GM19043 (cell line): ENCODE measurements at regions not wholly inside any gene's neighbourhood (a gene's known extent, or its start where the extent isn't known, plus 50 kb on each side); places are given as distances from the start of the nearest gene placed in this dataset.
"Not testable (repeated sequence)": the region's sequence is repeated elsewhere in the genome, so short reads cannot be mapped to it uniquely, and the experiment has no call there.

Experiments used
- ATAC-seq: cut with Tn5 transposase; IDR thresholded peaks from one replicate; pipeline ENCODE4 v1.9.1; 2021; ENCODE audit warnings: low read depth; ENCODE audit not compliant: unreplicated experiment

GRCh38 chr3:26452363-26452762 is 170.2 kb upstream of the LRRC3B start:
- no peak for ATAC-seq

- no peak for ATAC-seq
Observed at GRCh38 chr3:26460985-26461384, 161.6 kb upstream of the LRRC3B start.

GRCh38 chr3:26472345-26472744 is 150.2 kb upstream of the LRRC3B start:
- ATAC-seq = no peak

- ATAC-seq = no peak
Observed at GRCh38 chr3:26474706-26475105, 147.9 kb upstream of the LRRC3B start.

- ATAC-seq = no peak
Observed at GRCh38 chr3:26480377-26480776, 142.2 kb upstream of the LRRC3B start.

- ATAC-seq = no peak
Observed at GRCh38 chr3:26484140-26484539, 138.4 kb upstream of the LRRC3B start.

- ATAC-seq = no peak
Observed at GRCh38 chr3:26498271-26498670, 124.3 kb upstream of the LRRC3B start.

GRCh38 chr3:26505399-26505798 is 117.2 kb upstream of the LRRC3B start:
- no peak for ATAC-seq

- ATAC-seq = not testable (repeated sequence)
Observed at GRCh38 chr3:26514445-26515029, 108.0 kb upstream of the LRRC3B start.

GRCh38 chr3:26515351-26515750 is 107.2 kb upstream of the LRRC3B start:
- no peak for ATAC-seq

- no peak for ATAC-seq
Observed at GRCh38 chr3:26521261-26521660, 101.3 kb upstream of the LRRC3B start.

- ATAC-seq = no peak
Observed at GRCh38 chr3:26522919-26523318, 99.7 kb upstream of the LRRC3B start.

- ATAC-seq = no peak
Observed at GRCh38 chr3:26525013-26525412, 97.6 kb upstream of the LRRC3B start.

GRCh38 chr3:26535151-26535550 is 87.4 kb upstream of the LRRC3B start:
- ATAC-seq = no peak

GRCh38 chr3:26536955-26537354 is 85.6 kb upstream of the LRRC3B start:
- no peak for ATAC-seq

GRCh38 chr3:26550413-26550812 is 72.2 kb upstream of the LRRC3B start:
- no peak for ATAC-seq

GRCh38 chr3:26556637-26557036 is 65.9 kb upstream of the LRRC3B start:
- no peak for ATAC-seq

- ATAC-seq = no peak
Observed at GRCh38 chr3:26558257-26558656, 64.3 kb upstream of the LRRC3B start.

GRCh38 chr3:26559227-26559626 is 63.3 kb upstream of the LRRC3B start:
- no peak for ATAC-seq

GRCh38 chr3:26560081-26560480 is 62.5 kb upstream of the LRRC3B start:
- no peak for ATAC-seq

- ATAC-seq = no peak
Observed at GRCh38 chr3:26562021-26562768, 60.4 kb upstream of the LRRC3B start.
